HG03460 (cell line): ENCODE measurements at regions not wholly inside any gene's neighbourhood (a gene's known extent, or its start where the extent isn't known, plus 50 kb on each side); places are given as distances from the start of the nearest gene placed in this dataset.

Experiments used
- ATAC-seq: cut with Tn5 transposase; IDR thresholded peaks from one replicate; pipeline ENCODE4 v1.9.1; 2021; ENCODE audit not compliant: unreplicated experiment

DNA sequence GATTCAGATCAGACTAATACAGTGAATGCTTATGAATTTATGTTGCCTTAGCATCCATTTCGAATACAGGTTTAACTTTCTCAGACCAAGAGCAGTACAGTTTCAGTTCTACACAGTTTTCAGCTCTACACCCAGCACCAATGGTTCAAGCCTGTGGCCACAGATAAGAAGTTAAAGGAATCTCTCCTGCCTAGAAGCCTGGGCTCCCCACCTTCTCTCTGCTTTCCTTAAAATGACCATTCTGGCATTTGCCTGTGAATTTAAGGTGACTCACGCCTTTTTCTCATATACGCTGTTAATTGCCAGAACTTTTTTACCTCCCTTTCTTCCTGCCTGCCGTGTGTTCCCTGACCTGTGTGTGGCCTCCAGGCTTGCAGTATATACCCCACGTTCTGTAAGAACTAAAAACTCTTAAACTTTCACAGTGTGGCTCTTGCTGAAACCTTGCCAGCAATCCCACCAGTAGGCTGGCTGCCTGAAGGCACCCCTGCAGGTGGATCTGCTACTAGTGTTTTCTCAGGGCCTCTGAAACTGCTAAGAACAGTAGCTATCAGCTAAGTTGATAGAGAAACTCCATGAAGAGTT lies 692.8 kb upstream of the CDH18 start:
- ATAC-seq = no peak

DNA sequence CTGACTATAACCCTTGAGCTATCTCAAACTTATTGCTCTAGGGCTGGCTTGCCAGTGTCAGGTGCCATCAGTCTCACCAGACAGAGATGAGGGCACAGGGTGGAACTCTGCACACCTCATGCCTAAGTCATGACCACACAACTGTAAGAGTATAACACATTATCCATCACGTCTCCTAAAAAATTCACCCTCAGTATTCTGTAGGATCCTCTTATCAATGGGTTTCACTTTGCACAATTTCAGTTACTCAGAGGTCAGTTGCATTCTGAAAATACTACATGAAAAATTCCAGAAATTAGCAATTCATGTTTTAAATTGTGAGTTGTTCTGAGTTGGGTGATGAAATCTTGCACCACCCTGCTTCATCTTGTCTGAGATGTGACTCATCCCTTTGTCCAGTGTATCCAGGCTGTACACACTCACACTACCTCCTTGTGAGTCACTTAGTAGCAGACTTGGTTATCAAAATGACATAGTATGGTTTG lies 690.9 kb upstream of the CDH18 start:
- no peak for ATAC-seq

DNA sequence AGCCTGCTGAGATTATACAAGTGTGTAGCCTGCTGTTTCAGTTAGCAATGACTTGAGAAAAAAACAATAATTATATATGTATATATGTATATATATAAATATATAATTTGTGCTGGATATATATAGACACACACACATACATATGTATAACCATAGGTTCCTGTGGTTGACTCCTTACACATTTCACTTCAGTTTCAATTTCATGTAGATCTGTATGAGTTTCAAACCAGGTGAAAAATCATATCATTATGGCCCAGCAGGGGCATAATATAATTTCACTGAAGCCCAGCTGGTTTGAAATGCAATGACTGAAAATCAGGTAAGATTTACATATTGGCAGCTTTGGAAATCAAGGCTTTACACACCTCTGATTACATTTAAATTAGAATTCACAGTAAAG lies 690.4 kb upstream of the CDH18 start:
- ATAC-seq = no peak

GRCh38 chr5:20660588-20660987 lies 672.6 kb upstream of the CDH18 start:
- ATAC-seq = no peak

DNA sequence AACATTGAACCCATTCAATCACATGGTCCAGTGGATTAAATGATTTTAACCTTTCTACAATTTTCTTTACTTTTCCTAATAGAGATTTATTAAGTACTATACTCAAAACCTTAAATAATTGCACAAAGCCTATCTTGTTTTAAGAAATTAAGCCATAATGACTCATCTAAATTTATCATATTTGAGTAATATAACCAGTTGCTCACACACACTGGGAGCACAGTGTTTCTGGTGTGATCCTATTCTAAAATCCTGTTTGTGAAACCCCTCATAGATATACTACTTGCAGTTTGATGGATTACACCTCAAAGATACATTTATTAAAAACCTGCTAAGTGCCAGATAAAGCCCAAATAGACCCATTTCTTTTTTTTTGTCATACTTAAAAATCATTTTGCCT lies 668.3 kb upstream of the CDH18 start:
- no peak for ATAC-seq

- no peak for ATAC-seq
Measured at GRCh38 chr5:20655211-20655610, 667.2 kb upstream of the CDH18 start.

DNA sequence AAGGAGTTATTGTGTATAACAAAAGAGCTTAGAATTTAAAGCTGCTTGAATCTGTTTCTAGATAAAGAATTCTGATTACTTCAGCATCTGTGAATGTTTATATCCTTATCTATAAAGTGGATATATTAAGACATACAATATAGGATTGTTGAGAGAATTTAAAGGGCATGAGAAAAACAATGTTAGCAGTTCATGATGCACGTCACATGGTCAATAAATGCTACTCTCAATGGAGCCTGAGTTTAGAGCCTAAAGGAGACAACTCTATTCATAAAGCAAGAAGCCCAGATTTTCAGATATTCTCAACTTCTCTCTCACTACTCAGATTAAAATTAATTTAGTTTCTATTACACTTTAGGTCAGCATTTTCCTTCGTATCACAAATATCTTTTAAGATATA lies 666.7 kb upstream of the CDH18 start:
- ATAC-seq = no peak

- ATAC-seq = no peak
Measured at GRCh38 chr5:20654033-20654432, 666.0 kb upstream of the CDH18 start.

GRCh38 chr5:20649966-20650365 lies 662.0 kb upstream of the CDH18 start:
- ATAC-seq = no peak

- ATAC-seq = no peak
Measured at GRCh38 chr5:20648981-20649380, 661.0 kb upstream of the CDH18 start.

- no peak for ATAC-seq
Measured at GRCh38 chr5:20636686-20637085, 648.7 kb upstream of the CDH18 start.

DNA sequence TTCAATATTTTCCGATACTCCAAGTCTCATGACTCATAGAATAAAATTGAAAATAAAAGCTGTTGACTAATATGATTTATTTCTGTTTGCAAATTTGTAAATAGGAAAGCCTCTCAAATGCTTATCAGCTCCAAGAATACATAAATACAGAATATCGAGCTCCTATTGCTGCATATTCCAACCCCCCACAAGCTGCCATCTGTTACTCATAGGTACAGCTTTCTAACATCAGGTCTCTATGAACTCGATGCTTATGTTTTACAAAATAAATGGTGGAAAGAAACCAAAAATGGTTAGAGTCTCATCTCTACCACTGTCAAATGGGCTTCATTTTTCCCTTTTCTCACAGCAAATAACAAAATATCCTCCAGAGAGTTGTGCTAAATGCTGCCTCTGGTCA lies 631.6 kb upstream of the CDH18 start:
- ATAC-seq = no peak

- ATAC-seq = no peak
Measured at GRCh38 chr5:20618340-20618739, 630.3 kb upstream of the CDH18 start.

DNA sequence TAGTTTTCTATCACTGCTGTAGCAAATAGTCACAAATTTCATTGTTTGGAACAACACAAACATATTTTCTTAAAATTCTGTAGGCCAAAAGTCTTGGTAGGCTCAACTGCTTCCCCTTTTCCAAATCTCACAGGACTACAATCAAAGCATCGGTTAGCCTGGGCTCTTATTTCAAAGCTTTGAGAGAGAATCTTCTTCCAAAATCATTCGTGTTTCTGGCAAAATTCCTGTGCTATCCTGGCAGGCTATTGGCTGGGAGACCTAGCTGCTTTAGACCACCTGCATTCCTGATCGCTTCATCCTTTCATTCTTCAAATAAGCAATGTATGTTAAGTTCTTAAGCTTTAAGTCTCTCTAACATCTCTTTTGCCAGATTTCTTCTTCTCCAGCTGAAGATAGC lies 629.8 kb upstream of the CDH18 start:
- ATAC-seq = no peak

DNA sequence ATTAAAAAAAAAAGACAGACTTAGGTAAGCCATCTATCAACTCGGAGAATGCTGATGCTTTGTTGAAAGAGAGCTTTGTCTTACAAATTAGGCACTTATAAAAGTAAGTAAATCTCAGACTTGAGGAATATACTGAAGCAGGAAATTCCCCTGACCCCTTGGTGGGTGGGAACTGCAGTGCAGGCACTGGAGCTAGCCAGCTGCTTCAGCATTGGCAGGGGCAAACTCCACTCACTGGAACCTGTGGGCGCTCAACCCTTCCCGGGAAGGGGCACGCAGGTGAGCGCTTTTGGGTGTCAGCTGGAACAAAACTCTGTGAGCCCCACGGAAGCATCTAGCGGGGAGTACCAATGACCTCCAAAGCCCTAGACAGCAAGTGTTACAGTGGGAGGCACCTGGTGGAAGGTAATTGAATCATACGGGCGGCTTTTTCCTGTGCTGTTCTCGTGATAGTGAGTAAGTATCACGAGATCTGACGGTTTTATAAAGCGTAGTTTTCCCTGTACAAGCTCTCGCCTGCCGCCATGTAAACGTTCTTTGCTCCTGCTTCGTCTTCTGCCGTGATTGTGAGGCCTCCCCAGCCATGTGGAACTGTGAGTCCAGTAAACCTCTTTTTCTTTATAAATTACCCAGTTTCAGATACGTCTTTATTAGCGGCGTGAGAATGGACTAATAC lies 628.0 kb upstream of the CDH18 start:
- no peak for ATAC-seq

DNA sequence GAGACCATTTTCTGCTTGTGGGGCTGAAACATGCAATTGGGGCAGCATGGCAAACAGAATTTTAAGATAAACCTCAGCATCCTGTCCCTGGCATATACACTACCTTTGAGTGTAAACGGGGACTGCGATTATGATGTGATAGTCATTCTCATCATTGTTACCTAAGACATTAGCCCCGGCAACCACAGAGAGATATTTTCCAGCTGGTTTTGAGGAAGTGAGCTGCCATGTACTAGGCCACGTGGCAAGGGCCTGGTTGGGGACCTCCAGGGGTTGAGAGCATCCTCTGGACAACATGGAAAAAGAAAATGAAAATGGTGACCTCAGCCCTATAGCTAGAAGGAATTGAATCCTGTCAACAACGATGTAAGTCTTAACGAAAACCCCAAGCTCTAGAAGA lies 623.6 kb upstream of the CDH18 start:
- no peak for ATAC-seq

DNA sequence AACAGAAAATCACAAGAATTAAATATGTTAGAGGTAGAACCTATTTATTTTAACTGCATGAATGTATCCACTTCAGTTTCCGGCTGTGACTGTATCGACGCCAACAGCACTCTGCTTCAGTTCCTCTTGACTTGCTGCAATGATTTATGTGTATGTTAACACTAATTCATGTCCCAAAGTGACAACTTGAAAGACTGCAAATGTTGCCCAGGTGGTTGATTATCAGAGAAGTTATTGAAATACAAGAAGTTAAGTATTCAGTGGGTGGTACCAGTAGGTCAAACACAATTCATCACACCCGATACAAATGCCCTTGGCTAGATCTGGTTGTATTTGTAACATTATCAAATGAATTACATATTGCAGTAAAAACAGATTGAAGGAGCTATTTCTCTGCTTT lies 622.7 kb upstream of the CDH18 start:
- ATAC-seq = no peak

DNA sequence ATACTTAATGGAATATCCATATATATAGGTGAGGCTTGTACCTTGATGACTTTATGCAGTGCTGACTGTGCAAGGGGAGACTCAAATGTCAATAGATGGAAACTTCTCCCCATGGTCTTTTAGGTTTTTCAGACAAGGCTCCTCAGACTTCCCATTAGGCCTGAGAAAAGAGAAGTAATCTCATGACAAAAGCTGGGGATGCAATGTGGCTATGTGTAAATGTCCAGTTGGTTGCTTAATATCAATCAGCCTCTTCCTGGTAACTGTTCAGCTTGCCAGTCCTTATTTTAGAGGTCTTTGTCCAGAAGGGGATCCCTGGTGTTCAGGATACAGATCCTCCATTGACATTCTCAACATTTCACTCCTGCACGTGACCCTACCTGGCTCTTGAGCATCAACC lies 621.1 kb upstream of the CDH18 start:
- no peak for ATAC-seq

- no peak for ATAC-seq
Measured at GRCh38 chr5:20608567-20608966, 620.6 kb upstream of the CDH18 start.

DNA sequence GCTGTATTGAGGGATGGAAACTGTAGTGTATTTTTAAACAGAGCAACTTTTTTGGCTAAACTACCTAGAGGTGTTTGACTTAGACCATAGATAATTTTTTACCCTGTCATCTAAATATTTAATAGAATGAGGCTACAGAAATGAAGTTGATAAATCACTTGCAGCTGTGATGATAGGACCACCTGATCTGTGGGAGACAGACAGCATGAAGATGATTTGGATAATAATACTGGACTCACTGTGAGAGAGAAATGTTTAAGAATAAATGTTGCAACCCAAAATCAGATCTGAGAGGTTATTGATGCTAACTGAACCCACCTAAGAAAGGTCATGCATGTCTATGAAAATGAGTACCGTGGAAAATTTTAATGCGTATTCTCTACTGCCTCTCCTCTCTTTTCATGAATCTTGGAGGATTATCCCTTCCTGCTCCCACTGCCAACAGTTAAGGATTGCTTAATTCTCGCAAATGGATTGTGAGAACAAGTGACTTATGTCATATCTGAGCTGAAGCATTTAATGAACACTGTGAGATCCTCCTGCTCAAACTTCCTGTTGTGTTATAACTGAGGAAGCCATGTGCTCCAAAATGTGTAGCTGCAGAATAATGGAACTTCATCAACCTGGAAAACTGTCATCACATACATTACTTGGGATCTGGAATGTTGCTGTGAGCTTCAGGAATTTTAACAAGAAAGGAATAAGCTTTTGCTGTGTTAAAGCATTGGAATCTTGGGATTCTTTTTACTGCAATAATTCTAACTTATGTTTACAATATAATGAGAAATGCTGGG lies 617.9 kb upstream of the CDH18 start:
- no peak for ATAC-seq

- ATAC-seq = no peak
Measured at GRCh38 chr5:20604992-20605391, 617.0 kb upstream of the CDH18 start.

GRCh38 chr5:20601678-20602100 lies 613.7 kb upstream of the CDH18 start:
- no peak for ATAC-seq
